Loucy (cell line): ENCODE measurements at regions not wholly inside any gene's neighbourhood (a gene's known extent, or its start where the extent isn't known, plus 50 kb on each side); places are given as distances from the start of the nearest gene placed in this dataset.

ENCODE experiments used
- CTCF ChIP-seq: fragments of 200-600 bp; sonication (generic); conservative IDR thresholded peaks from 2 replicates; pipeline ENCODE4 v1.5.1; 2014; ENCODE audit warnings: mild to moderate bottlenecking, antibody characterized with exemption, low read length
- EZH2phosphoT487 ChIP-seq: fragments of 200-600 bp; IDR thresholded peaks from 2 replicates; pipeline ENCODE4 v1.6.1; 2018; ENCODE audit warnings: antibody characterized with exemption, mild to moderate bottlenecking, moderate library complexity, borderline replicate concordance

GRCh38 chr5:72698481-72698880, 118.0 kb upstream of the TNPO1 start:
- no peak for TF ChIP-seq CTCF
- no peak for TF ChIP-seq EZH2phosphoT487
